Left kidney (tissue), 1 donor: ENCODE measurements at regions not wholly inside any gene's neighbourhood (a gene's known extent, or its start where the extent isn't known, plus 50 kb on each side); places are given as distances from the start of the nearest gene placed in this dataset.
"Not testable (repeated sequence)": the region's sequence is repeated elsewhere in the genome, so short reads cannot be mapped to it uniquely, and the experiment has no call there.

Source experiments
- DNase-seq: peaks from one replicate; pipeline ENCODE4 v3.0.0-alpha.2; 2013

GRCh38 chr2:133624551-133624950 is 56.3 kb upstream of the NCKAP5 start:
- DNase-seq, result no peak

DNA sequence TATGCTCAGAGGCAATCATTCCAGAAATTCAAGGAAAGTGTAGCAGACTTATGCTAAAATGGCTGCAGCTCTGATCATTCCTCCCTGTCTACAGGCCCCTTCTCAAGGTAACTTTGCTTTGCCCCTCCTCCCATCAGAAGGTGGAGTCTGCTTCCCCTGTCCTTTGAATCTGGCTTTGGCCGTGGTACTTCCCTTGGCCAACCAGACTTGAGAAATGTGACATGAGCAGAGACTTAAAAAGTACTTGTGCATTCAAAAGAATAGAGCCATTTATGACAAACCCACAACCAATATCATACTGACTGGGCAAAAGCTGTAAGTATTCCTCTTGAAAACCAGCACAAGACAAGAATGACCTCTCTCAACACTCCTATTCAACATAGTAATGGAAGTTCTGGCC is 59.5 kb upstream of the NCKAP5 start:
- no peak for DNase-seq

DNA sequence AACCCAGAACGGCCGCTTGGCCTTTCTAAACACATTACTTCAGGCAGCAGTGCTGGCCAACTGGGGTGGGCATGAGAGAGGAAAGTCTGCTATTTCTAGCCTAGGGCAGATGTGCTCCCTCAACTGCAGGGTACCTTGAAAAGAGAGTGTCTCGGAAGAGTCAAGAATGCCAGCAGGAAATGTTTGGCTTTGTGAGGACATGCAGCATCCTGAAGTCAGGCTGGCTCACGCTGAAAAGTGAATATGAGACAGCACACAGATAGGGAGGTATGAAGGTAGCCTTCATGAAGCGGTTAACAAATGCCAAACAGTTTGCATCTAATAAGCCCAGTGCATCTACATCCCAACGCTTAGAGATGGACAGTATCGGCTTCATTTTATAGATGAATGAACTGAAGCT is 65.0 kb upstream of the NCKAP5 start:
- no peak for DNase-seq

DNA sequence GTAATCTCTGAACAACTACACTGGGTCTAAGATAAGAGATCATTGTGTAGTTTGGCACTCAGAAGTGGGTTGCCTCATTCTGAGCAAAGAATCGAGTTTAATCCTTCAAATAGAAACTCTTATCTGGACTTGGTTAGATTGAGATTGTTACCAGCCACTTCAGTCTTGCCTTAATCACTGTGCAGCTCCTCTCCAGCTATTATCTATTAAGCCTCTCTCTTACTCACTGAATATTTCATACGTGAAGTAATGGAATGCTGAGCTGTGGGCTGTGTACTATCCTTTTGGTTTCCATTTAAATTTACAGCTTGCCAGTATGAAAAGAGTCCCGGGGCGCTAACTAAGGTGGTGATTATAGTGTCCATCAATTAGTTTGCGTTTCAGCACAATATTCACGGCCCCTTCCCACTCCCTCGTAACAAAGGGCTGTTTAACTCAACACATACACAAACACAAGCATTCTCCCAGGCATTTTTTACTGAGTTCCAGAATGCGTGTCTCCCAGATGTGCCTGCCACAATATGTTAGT is 65.7 kb upstream of the NCKAP5 start:
- DNase-seq, result no peak

DNA sequence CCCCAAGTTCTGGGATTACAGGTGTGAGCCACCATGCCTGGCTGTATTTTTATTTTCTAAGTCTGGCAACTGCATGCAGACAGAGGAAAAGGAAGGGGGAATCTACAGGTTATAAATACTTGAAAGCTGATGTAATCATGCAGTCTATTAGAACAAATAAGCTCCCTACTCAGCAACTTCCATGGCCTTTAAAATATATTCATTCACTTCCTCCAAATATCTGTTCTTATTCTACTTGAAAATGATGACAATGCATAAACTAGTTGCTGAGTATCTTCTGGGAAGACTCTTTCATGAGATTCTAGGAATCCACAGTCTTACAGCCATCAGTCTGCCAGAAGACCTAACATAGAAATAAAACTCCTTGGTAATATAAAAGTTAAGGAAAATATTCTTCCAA is 66.9 kb upstream of the NCKAP5 start:
- DNase-seq, result no peak

GRCh38 chr2:133636287-133636686 is 68.0 kb upstream of the NCKAP5 start:
- DNase-seq, result no peak

- DNase-seq, result no peak
Observed at GRCh38 chr2:133640103-133640502, 71.8 kb upstream of the NCKAP5 start.

DNA sequence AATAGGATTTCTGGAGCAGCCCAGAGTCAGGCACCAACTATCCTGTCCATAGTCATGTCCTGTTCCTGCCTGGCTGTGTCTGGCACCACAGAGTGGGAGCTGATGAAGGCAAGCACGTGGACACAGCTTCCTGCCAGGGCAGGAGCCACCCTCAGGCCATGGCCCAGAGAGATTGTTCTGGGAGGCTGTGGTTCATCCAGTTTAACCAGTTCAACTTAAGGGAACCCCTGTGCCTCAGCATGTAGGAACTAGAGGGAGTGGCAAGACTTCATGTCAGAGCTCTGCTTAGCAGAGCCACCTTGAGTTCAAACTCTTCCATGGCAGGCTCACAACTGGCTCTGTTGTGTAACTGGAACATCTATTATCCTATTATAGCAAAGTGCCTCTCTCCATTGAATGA is 73.2 kb upstream of the NCKAP5 start:
- DNase-seq, result peak; percentile 3

- DNase-seq, result no peak
Observed at GRCh38 chr2:133641942-133642725, 73.9 kb upstream of the NCKAP5 start.

DNA sequence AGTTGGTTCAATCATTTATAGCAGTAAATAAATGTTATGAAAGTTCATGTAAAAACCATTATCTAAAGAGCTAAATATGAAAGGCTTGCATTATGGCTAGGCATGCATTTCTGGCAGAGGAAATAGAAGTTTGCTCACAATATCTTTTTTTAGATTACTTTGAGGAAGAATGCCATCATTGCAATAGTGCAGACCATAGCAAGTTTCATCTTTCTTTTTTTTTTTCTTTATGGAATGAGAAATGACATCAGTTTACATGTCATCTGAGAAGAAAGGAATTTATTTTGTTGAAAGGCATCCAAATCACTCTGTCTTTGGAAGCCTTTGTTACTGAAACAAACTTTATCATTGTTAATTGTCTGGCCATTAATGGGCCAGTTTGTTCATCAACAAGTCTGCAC is 74.5 kb upstream of the NCKAP5 start:
- no peak for DNase-seq

DNA sequence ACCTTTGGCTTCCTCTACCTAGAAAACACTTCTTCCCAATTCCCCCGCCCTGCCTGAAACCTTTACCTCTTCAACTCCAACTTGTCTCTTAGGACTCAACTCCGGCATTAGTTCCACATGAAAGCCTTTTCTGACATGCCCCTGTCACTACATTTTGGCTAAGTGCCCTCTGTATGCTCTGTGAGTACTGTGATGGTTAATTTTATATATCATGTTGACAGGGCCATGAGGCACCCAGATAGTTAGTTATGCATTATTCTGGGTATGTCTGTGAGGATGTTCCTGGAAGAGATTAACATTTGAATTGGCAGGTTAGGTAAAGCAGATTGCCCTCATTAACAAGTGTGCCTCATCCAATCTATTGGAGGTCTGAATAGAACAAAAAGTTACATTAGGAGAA is 75.6 kb upstream of the NCKAP5 start:
- no peak for DNase-seq

DNA sequence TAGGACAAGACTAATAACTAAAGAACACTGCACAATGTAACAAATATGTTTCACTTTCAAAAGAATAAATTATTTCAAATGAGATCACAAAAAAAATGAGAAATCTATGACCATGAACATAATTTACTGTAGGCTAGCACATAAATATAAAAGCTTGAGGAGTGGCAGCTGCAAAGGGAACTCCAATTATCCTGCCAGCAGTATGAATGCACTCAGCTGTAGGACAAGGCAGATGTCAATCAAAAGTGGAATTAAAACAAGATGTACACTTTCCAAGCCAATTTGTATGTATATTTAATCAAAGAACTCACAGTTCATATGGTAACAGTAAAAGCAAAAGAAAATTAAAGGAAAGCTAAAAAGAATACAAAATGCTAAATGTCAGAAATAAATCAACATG is 76.6 kb upstream of the NCKAP5 start:
- DNase-seq, result no peak

- DNase-seq, result not testable (repeated sequence)
Observed at GRCh38 chr2:133647386-133647785, 79.1 kb upstream of the NCKAP5 start.

GRCh38 chr2:133651861-133652260 is 83.6 kb upstream of the NCKAP5 start:
- no peak for DNase-seq

DNA sequence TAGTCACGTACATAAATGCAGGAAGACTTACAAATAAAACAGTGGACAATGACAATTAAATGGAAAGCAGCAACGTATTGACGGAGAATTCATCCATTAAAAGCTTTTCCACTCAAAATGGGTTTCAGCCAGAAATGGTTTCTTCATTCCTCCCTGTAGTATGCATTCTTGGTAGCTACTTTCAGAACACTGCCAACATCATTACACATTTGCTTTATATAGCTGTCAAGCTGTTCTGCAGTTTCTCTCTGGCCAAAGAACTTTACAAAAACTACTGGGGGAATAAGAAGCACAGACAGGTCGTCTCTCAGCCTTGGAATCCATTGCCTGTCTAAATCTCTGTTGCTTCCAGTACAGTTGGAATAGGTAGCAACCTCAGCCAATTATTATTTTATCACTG is 84.1 kb upstream of the NCKAP5 start:
- no peak for DNase-seq

- no peak for DNase-seq
Observed at GRCh38 chr2:133653056-133653455, 84.8 kb upstream of the NCKAP5 start.

DNA sequence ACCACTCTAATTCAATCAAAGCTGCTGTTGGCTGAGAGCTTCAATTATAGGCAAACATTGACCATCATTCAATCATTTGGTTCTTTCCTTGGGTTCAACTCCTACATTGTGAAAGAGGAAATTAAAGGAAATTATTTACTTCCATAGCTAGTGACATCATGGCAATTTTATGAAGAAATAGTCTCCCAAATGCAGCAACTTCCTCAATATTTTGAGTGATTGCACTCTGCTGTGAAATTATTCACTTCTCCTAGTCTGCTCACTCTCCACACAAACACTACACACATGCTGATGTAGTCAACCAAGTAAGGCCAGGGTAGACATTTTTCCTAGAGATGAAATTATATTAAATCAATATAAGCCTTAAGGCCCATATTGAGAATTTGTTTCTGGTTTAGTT is 86.7 kb upstream of the NCKAP5 start:
- no peak for DNase-seq

- DNase-seq, result no peak
Observed at GRCh38 chr2:133655610-133656009, 87.3 kb upstream of the NCKAP5 start.

DNA sequence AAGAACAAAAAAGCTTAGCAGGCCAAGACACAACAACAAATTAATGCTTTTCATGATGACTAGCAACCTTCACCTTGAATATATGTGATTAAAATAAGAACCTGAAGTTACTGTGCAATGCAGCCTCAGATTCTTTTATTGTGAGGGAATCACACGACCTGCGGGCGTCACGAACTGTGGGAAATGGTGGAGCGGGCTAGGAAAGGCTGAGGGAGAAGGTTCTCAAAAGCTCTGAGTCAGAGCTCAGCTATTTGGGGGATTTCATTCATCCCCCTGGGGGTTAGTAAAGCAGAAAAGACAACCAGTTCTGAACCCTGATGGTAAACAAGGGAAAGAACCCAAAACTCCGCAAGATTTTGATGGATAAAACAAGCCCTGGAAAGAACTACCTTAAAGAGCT is 89.3 kb upstream of the NCKAP5 start:
- DNase-seq, result no peak

GRCh38 chr2:133658020-133658903 is 90.0 kb upstream of the NCKAP5 start:
- DNase-seq, result no peak

GRCh38 chr2:133660510-133660909 is 92.2 kb upstream of the NCKAP5 start:
- no peak for DNase-seq

GRCh38 chr2:133661392-133661791 is 93.1 kb upstream of the NCKAP5 start:
- no peak for DNase-seq

DNA sequence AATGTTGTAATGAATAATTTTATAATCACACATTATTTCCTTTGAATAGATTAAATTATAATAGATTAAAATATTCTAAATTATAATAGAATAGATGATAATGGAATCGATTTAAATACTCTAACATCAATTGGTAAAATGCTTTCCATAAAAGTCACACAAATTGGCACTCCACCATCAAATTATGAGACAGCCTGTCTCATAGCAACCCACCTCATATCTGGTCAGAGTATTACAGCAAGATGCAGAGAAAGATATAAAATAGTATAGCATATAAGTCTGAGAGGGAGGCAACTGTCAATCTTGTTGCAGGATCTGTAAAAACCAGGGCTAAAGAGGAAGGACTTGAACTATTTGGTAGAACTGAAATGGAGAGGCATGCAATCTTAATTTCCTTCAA is 98.4 kb upstream of the NCKAP5 start:
- no peak for DNase-seq
